OCI-LY1 (cell line): ENCODE measurements at regions not wholly inside any gene's neighbourhood (a gene's known extent, or its start where the extent isn't known, plus 50 kb on each side); places are given as distances from the start of the nearest gene placed in this dataset.

Experiments
- H2AFZ ChIP-seq: fragments of 200-600 bp; sonication (generic), shearing (Covaris generic); 2 replicates; pipeline ENCODE4 v1.6.0; 2014; ENCODE audit warnings: antibody characterized with exemption, mild to moderate bottlenecking, low read length
- H3F3A ChIP-seq: fragments of 200-600 bp; sonication (generic), shearing (Covaris generic); 2 replicates; pipeline ENCODE4 v1.6.0; 2014; ENCODE audit warnings: mild to moderate bottlenecking, antibody characterized with exemption, low read length, moderate library complexity; ENCODE audit not compliant: insufficient read depth
- H3K27ac ChIP-seq: fragments of 200-600 bp; sonication (generic); 2 replicates; pipeline ENCODE4 v1.5.1; 2014; ENCODE audit warnings: low read length, mixed run types, mild to moderate bottlenecking, low read depth; ENCODE audit not compliant: poor library complexity, severe bottlenecking
- H3K27me3 ChIP-seq: fragments of 200-600 bp; sonication (generic); 2 replicates; pipeline ENCODE4 v1.6.0; 2014; ENCODE audit warnings: antibody characterized with exemption, mild to moderate bottlenecking, low read length, moderate library complexity; ENCODE audit not compliant: insufficient read depth
- H3K36me3 ChIP-seq: fragments of 200-600 bp; sonication (generic); 2 replicates; pipeline ENCODE4 v1.6.1; 2014; ENCODE audit warnings: mild to moderate bottlenecking, antibody characterized with exemption, low read length, moderate library complexity, mixed read lengths; ENCODE audit not compliant: insufficient read depth
- H3K4me1 ChIP-seq: fragments of 200-600 bp; sonication (generic); 2 replicates; pipeline ENCODE4 v1.5.1; 2014; ENCODE audit warnings: mild to moderate bottlenecking, low read length, moderate library complexity; ENCODE audit not compliant: insufficient read depth, severe bottlenecking
- H3K4me2 ChIP-seq: fragments of 200-600 bp; sonication (generic), shearing (Covaris generic); 2 replicates; pipeline ENCODE4 v1.6.1; 2014; ENCODE audit warnings: low read length
- H3K4me3 ChIP-seq: fragments of 200-600 bp; sonication (generic); 2 replicates; pipeline ENCODE4 v1.5.1; 2014; ENCODE audit warnings: low read length, low read depth, mild to moderate bottlenecking, mixed read lengths; ENCODE audit not compliant: poor library complexity, severe bottlenecking
- H3K79me2 ChIP-seq: fragments of 200-600 bp; shearing (Covaris generic); 2 replicates; pipeline ENCODE4 v1.6.1; 2016; ENCODE audit warnings: mixed run types, low read length, mixed read lengths; ENCODE audit not compliant: insufficient read depth
- H3K9ac ChIP-seq: fragments of 200-600 bp; sonication (generic), shearing (Covaris generic); 2 replicates; pipeline ENCODE4 v1.6.1; 2014; ENCODE audit warnings: mild to moderate bottlenecking, low read length, mixed read lengths
- H3K9me2 ChIP-seq: fragments of 200-600 bp; sonication (generic), shearing (Covaris generic); 2 replicates; pipeline ENCODE4 v1.6.1; 2014; ENCODE audit warnings: low read depth, mild to moderate bottlenecking, low read length, mixed read lengths
- H3K9me3 ChIP-seq: fragments of 200-600 bp; shearing (Covaris generic); 2 replicates; pipeline ENCODE4 v1.6.1; 2014; ENCODE audit warnings: low read length, mixed read lengths
- H4K20me1 ChIP-seq: fragments of 200-600 bp; sonication (generic), shearing (Covaris generic); 2 replicates; pipeline ENCODE4 v1.6.0; 2016; ENCODE audit warnings: mild to moderate bottlenecking, low read length; ENCODE audit not compliant: insufficient read depth
- EZH2 ChIP-seq: fragments of 200-600 bp; sonication (generic), shearing (Covaris generic); IDR thresholded peaks from 2 replicates; pipeline ENCODE4 v1.8.0; 2017; ENCODE audit warnings: borderline replicate concordance, mixed run types, mild to moderate bottlenecking, antibody characterized with exemption, low read length, moderate library complexity, mixed read lengths
- TF ChIP-seq, protein P1 (sequence below): fragments of 200-600 bp; sonication (generic), shearing (Covaris generic); IDR thresholded peaks from 2 replicates; pipeline ENCODE4 v1.5.1; 2017; ENCODE audit warnings: mild to moderate bottlenecking, antibody characterized with exemption, low read length, moderate library complexity, mixed read lengths

DNA sequence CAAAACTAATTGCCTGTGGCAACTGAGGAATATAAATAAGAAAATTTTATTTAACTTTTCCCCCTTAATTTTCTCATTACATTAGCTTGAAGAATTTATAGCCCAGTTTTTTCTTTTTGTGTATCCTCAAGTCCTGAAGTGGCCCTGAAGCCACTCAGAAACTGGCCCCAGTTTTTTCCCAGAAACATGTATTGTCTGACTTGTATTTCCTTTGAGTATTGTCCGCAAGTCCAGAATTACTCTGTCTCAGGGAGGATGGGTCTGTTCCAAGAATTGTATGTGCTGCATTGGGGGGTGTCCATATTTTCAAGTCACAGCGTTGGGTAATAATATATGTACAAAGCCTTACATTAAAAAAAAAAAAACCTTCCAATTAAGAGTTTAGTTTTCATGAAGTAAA, 149.7 kb upstream of the IL12A start:
- no peak overlapping the region for H3K4me2 ChIP-seq
- TF ChIP-seq, protein P1, sequence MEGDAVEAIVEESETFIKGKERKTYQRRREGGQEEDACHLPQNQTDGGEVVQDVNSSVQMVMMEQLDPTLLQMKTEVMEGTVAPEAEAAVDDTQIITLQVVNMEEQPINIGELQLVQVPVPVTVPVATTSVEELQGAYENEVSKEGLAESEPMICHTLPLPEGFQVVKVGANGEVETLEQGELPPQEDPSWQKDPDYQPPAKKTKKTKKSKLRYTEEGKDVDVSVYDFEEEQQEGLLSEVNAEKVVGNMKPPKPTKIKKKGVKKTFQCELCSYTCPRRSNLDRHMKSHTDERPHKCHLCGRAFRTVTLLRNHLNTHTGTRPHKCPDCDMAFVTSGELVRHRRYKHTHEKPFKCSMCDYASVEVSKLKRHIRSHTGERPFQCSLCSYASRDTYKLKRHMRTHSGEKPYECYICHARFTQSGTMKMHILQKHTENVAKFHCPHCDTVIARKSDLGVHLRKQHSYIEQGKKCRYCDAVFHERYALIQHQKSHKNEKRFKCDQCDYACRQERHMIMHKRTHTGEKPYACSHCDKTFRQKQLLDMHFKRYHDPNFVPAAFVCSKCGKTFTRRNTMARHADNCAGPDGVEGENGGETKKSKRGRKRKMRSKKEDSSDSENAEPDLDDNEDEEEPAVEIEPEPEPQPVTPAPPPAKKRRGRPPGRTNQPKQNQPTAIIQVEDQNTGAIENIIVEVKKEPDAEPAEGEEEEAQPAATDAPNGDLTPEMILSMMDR: no peak
- no peak for TF ChIP-seq EZH2
- H3K36me3 ChIP-seq: no peaks in the 10 kb centered on the region
- H3K4me3 ChIP-seq: no peak overlapping the region
- no peaks in the 10 kb centered on the region for H3K27me3 ChIP-seq
- H3K9me3 ChIP-seq: no peaks in the 10 kb centered on the region
- H2AFZ ChIP-seq: no peak overlapping the region
- no peaks in the 10 kb centered on the region for H3K4me1 ChIP-seq
- no peaks in the 10 kb centered on the region for H4K20me1 ChIP-seq
- no peaks in the 10 kb centered on the region for H3K79me2 ChIP-seq
- no peak overlapping the region for H3K27ac ChIP-seq
- H3F3A ChIP-seq: no peaks in the 10 kb centered on the region
- H3K9ac ChIP-seq: no peak overlapping the region
- no peaks in the 10 kb centered on the region for H3K9me2 ChIP-seq

GRCh38 chr3:159839561-159840379, 148.9 kb upstream of the IL12A start, which contains the start of gene SCHIP1:
SCHIP1 (plus strand) TSS chr3:159839861.
- H3K79me2 ChIP-seq: no peaks in the 10 kb centered on the region
- H3F3A ChIP-seq: no peaks in the 10 kb centered on the region
- H3K9ac ChIP-seq: no peak within 1 kb of the TSS
- H4K20me1 ChIP-seq: no peaks in the 10 kb centered on the region
- H3K9me3 ChIP-seq: no peaks in the 10 kb centered on the region
- TF ChIP-seq, protein P1: no peak
- no peak for TF ChIP-seq EZH2
- H3K4me3 ChIP-seq: no peak within 1 kb of the TSS
- no peaks in the 10 kb centered on the region for H3K4me1 ChIP-seq
- H3K9me2 ChIP-seq: no peaks in the 10 kb centered on the region
- no peak within 1 kb of the TSS for H2AFZ ChIP-seq
- no peaks in the 10 kb centered on the region for H3K36me3 ChIP-seq
- H3K27me3 ChIP-seq: no peaks in the 10 kb centered on the region
- no peak within 1 kb of the TSS for H3K4me2 ChIP-seq
- no peak within 1 kb of the TSS for H3K27ac ChIP-seq

GRCh38 chr3:159840703-159841299, 147.8 kb upstream of the IL12A start:
- no peaks in the 10 kb centered on the region for H4K20me1 ChIP-seq
- no peaks in the 10 kb centered on the region for H3K9me3 ChIP-seq
- no peaks in the 10 kb centered on the region for H3F3A ChIP-seq
- H2AFZ ChIP-seq: no peak overlapping the region
- H3K36me3 ChIP-seq: no peaks in the 10 kb centered on the region
- no peak for TF ChIP-seq EZH2
- TF ChIP-seq, protein P1: no peak
- no peaks in the 10 kb centered on the region for H3K79me2 ChIP-seq
- no peak overlapping the region for H3K4me2 ChIP-seq
- H3K9ac ChIP-seq: no peak overlapping the region
- no peak overlapping the region for H3K27ac ChIP-seq
- H3K9me2 ChIP-seq: no peaks in the 10 kb centered on the region
- H3K4me3 ChIP-seq: no peak overlapping the region
- no peaks in the 10 kb centered on the region for H3K27me3 ChIP-seq
- H3K4me1 ChIP-seq: no peaks in the 10 kb centered on the region
